GM23338 (cell line): ENCODE measurements at regions not wholly inside any gene's neighbourhood (a gene's known extent, or its start where the extent isn't known, plus 50 kb on each side); places are given as distances from the start of the nearest gene placed in this dataset.

ENCODE experiments used
- ATAC-seq: fragments of 200-7000 bp; cut with Tn5 transposase; 3 replicates; pipeline ENCODE4 v1.9.1; 2020
- DNase-seq: peaks from one replicate; pipeline ENCODE4 v3.0.0-alpha.2; 2015; ENCODE audit warnings: low spot score
- H2AFZ ChIP-seq: fragments of 200-600 bp; sonication (generic); 2 replicates; pipeline ENCODE4 v1.8.0; 2016; ENCODE audit warnings: antibody characterized with exemption, mild to moderate bottlenecking, moderate library complexity
- H3F3A ChIP-seq: fragments of 200-600 bp; sonication (generic); replicated peaks from 2 replicates; pipeline ENCODE4 v1.8.0; 2017; ENCODE audit warnings: antibody characterized with exemption, mixed run types, low read depth
- H3K27ac ChIP-seq: fragments of 200-600 bp; sonication (generic); 2 replicates; pipeline ENCODE4 v1.6.1; 2016; ENCODE audit warnings: low read depth
- H3K27me3 ChIP-seq: fragments of 200-600 bp; sonication (generic); 2 replicates; pipeline ENCODE4 v1.8.0; 2016; ENCODE audit warnings: mild to moderate bottlenecking, mixed run types, moderate library complexity; ENCODE audit not compliant: insufficient read depth
- H3K36me3 ChIP-seq: fragments of 200-600 bp; sonication (generic); 2 replicates; pipeline ENCODE4 v1.8.0; 2016; ENCODE audit warnings: mild to moderate bottlenecking; ENCODE audit not compliant: insufficient read depth
- H3K4me1 ChIP-seq: fragments of 200-600 bp; sonication (generic); 2 replicates; pipeline ENCODE4 v1.8.0; 2016; ENCODE audit warnings: mild to moderate bottlenecking, moderate library complexity; ENCODE audit not compliant: insufficient read depth
- H3K4me2 ChIP-seq: fragments of 200-600 bp; sonication (generic); 2 replicates; pipeline ENCODE4 v1.7.1; 2017; ENCODE audit warnings: mixed run types
- H3K4me3 ChIP-seq: fragments of 200-600 bp; sonication (generic); 2 replicates; pipeline ENCODE4 v1.6.1; 2016; ENCODE audit warnings: mixed run types
- H3K79me2 ChIP-seq: fragments of 200-600 bp; sonication (generic); replicated peaks from 2 replicates; pipeline ENCODE4 v1.8.0; 2017; ENCODE audit warnings: mild to moderate bottlenecking; ENCODE audit not compliant: insufficient read depth
- H3K9me2 ChIP-seq: fragments of 200-600 bp; sonication (generic); 2 replicates; pipeline ENCODE4 v1.8.0; 2017; ENCODE audit not compliant: insufficient read depth
- H4K20me1 ChIP-seq: fragments of 200-600 bp; sonication (generic); replicated peaks from 2 replicates; pipeline ENCODE4 v1.8.0; 2017; ENCODE audit warnings: mild to moderate bottlenecking; ENCODE audit not compliant: insufficient read depth
- H3K27ac Mint-ChIP-seq: 2 replicates; pipeline ENCODE4 v1.8.0; 2020; ENCODE audit warnings: inconsistent platforms, mild to moderate bottlenecking, moderate library complexity, mixed read lengths
- H3K27me3 Mint-ChIP-seq: 3 replicates; pipeline ENCODE4 v1.8.0; 2022; ENCODE audit warnings: low read depth, mild to moderate bottlenecking, moderate library complexity, mixed read lengths, inconsistent platforms; ENCODE audit not compliant: insufficient read depth, poor library complexity
- H3K36me3 Mint-ChIP-seq: 3 replicates; pipeline ENCODE4 v1.8.0; 2021; ENCODE audit warnings: low read depth, mild to moderate bottlenecking, inconsistent platforms, moderate library complexity, mixed read lengths
- H3K4me1 Mint-ChIP-seq: 3 replicates; pipeline ENCODE4 v1.8.0; 2020; ENCODE audit warnings: mild to moderate bottlenecking, inconsistent platforms, mixed read lengths
- H3K4me3 Mint-ChIP-seq: 3 replicates; pipeline ENCODE4 v1.8.0; 2021; ENCODE audit warnings: moderate library complexity, mild to moderate bottlenecking, inconsistent platforms, mixed read lengths
- H3K9me3 Mint-ChIP-seq: 3 replicates; pipeline ENCODE4 v1.8.0; 2020; ENCODE audit warnings: moderate library complexity, mild to moderate bottlenecking, inconsistent platforms, mixed read lengths
- CREB1 ChIP-seq: fragments of 250-450 bp; sonication (Bioruptor Pico); IDR thresholded peaks from 2 replicates; pipeline ENCODE4 v1.5.0; 2020; ENCODE audit warnings: low read depth, mild to moderate bottlenecking, moderate library complexity
- CTCF ChIP-seq, 2 experiments: fragments of 200-600 bp in 1 of 2; sonication (generic) in 1 of 2; conservative IDR thresholded peaks; 2 replicates each; pipeline versions ENCODE4 v1.5.1 to v1.6.1; 2016 to 2017; ENCODE audit warnings: antibody characterized with exemption in 2 of 2, low read depth in 2 of 2, mild to moderate bottlenecking in 2 of 2, moderate library complexity in 1 of 2
- ETS1 ChIP-seq: IDR thresholded peaks from 2 replicates; pipeline ENCODE4 v1.6.1; 2016; ENCODE audit warnings: antibody characterized with exemption
- EZH2 ChIP-seq: fragments of 200-600 bp; sonication (generic); IDR thresholded peaks from one replicate; pipeline ENCODE4 v1.8.0; 2017; ENCODE audit warnings: antibody characterized with exemption, mild to moderate bottlenecking, low read depth; ENCODE audit not compliant: unreplicated experiment
- EZH2phosphoT487 ChIP-seq: fragments of 200-600 bp; sonication (generic); IDR thresholded peaks from one replicate; pipeline ENCODE4 v1.8.1; 2018; ENCODE audit warnings: antibody characterized with exemption; ENCODE audit not compliant: unreplicated experiment
- JUNB ChIP-seq: IDR thresholded peaks from one replicate; pipeline ENCODE4 v1.6.1; 2016; ENCODE audit warnings: antibody characterized with exemption; ENCODE audit not compliant: unreplicated experiment
- POLR2AphosphoS5 ChIP-seq: IDR thresholded peaks from 2 replicates; pipeline ENCODE4 v1.6.1; 2016; ENCODE audit warnings: antibody characterized with exemption, low read depth
- STAT1 ChIP-seq: IDR thresholded peaks from one replicate; pipeline ENCODE4 v1.6.1; 2016; ENCODE audit warnings: antibody characterized with exemption; ENCODE audit not compliant: unreplicated experiment
- ZNF462 ChIP-seq: fragments of 250-450 bp; sonication (Bioruptor Pico); IDR thresholded peaks from 2 replicates; pipeline ENCODE4 v1.5.0; 2020; ENCODE audit warnings: mild to moderate bottlenecking, moderate library complexity

- TF ChIP-seq ZNF462 (CRISPR knock-in tag): no peak
- TF ChIP-seq CTCF (conservative IDR thresholded peaks at IDR 0.05; ENCODE audit: low read depth in 2 of 2): no peak
- TF ChIP-seq CREB1 (CRISPR knock-in tag): no peak
- no peak for TF ChIP-seq EZH2
- TF ChIP-seq POLR2AphosphoS5: no peak
- no peak for TF ChIP-seq STAT1
These were observed 339.9 kb downstream of the TENT4A start (continued) for GRCh38 chr5:7053125-7053524.

- Histone ChIP-seq H4K20me1 (no peaks in the 10 kb centered on the region), H3K4me1 (no peaks in the 10 kb centered on the region), H3K4me2 (no peak overlapping the region), H3K36me3 (no peaks in the 10 kb centered on the region), H3K4me3 (no peak overlapping the region), H3K9me2 (peaks cover 2% of the 10 kb centered on the region; the same call in 1 of the 2 replicates), H3K27ac (no peak overlapping the region), H3K79me2 (no peaks in the 10 kb centered on the region), H3F3A (no peaks in the 10 kb centered on the region), H3K27me3 (no peaks in the 10 kb centered on the region), H2AFZ (no peak overlapping the region)
- Mint-ChIP-seq H3K27ac (no peak overlapping the region), H3K36me3 (no peaks in the 10 kb centered on the region), H3K27me3 (peaks cover 3% of the 10 kb centered on the region), H3K4me3 (no peak overlapping the region), H3K9me3 (no peaks in the 10 kb centered on the region), H3K4me1 (no peaks in the 10 kb centered on the region)
- DNase-seq: no peak
- no peak for ATAC-seq
- TF ChIP-seq CREB1 (CRISPR knock-in tag): no peak
- TF ChIP-seq EZH2phosphoT487: no peak
- no peak for TF ChIP-seq ETS1
- TF ChIP-seq JUNB: no peak
These were observed 340.4 kb downstream of the TENT4A start for GRCh38 chr5:7053528-7054209.
